ENCODE measurements at regions not wholly inside any gene's neighbourhood (a gene's known extent, or its start where the extent isn't known, plus 50 kb on each side); places are given as distances from the start of the nearest gene placed in this dataset.

DNA sequence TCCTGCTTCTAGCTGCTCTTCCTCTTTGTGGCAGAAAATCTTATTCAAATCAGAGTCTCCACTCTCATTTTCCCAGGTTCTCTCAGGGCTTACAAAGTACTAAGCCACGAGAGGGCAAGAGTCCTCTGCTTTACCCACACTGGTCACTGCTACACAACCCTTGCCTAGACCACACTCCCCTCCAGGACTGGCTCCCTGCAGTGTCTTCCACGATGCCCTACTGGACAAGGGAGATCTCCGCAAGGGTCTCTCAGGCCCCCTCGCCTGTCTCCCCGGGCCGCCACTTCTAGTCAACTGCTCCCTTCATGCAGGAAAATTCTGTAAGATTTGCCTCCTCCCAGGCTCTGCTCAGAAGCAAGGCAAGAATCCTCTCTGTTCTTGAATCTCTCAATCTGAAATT lies 319.6 kb downstream of the RRAGC start:
- DNase-seq (ENCODE audit: low spot score): no peak

DNA sequence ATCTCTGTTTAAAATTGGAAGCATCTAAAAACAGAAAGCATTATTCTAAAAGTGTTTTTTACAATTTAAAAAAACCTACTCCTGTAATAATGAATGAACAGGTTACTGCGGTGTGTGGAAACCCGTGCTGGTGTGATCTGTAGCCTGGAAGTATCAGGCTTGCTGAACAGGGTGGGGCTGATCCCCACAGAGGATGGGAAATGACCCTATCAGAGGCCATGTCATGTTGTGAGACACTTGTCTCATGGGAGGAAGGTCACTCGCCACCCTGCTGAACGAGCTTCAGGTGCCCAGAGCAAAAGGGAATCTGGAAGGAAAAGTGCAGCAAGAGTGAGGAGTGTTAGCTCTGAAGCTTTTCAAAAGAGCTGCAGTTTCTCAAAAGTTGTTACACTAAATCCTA lies 320.7 kb downstream of the RRAGC start:
- no peak for DNase-seq (ENCODE audit: low spot score)

DNA sequence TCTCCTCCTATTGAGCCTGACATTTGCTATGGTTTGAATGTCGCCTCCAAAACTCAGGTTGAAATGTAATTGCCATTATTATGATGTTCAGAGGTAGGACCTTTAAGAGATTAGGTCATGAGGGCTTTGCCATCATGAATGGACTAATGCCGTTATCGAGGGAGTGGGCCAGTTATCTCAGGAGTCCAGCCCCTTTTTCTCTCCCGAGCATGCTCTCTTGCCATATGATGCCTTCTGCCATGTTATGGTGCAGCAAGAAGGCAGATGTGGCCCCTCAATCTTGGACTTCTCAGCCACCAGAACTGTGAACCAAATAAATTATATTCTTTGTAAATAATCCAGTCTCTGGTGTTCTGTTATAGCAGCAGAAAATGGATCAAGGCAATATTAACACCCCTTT lies 323.5 kb downstream of the RRAGC start:
- no peak for DNase-seq (ENCODE audit: low spot score)

DNA sequence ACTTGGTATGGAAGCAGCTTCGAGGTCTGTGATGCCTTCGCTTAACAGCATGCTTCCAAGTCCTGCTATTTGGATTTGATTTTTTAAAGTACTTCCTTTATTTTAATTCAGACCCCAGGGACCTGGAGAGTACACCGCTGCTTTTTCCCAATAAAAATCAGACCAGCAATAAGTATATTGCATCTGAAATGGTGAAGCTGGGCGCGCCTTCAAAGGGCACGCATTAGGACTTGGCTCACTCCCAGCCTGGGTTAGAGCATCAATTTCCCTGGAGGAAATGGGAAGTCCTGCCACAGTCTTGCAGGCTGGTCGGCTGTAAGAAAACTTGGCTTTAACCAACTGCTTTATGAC lies 325.1 kb downstream of the RRAGC start:
- DNase-seq (ENCODE audit: low spot score): no peak

DNA sequence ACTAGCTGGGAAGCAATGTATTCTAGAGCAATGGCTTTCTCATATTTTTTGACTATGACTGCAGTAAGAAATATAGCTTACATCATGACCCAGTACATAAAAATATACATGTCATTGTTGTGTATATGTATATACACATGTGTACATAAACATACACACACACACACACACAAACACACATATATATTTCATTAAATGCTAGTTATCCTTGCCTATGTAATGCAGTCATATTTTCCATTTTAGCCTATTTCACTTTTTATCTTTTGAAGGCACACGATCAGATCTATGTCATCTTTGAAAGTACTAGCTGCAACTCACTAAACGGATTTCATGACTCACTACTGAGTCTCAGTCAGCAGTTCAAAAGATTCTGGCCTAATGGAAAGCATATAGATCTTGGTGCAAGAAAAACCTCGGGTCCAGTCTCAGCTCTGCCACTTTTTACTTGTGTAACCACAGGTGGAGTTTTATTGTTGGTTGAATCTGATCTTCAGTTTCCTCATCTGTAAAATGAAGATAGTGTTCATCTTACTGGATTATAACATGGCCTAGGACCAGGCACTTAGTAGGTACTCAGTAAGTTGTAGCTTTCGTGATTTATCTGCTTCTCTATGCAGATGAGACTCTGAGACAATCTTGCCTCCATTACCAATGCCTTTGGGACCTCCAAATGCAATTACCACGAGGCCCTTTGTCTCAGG lies 325.6 kb downstream of the RRAGC start:
- no peak for DNase-seq (ENCODE audit: low spot score)

DNA sequence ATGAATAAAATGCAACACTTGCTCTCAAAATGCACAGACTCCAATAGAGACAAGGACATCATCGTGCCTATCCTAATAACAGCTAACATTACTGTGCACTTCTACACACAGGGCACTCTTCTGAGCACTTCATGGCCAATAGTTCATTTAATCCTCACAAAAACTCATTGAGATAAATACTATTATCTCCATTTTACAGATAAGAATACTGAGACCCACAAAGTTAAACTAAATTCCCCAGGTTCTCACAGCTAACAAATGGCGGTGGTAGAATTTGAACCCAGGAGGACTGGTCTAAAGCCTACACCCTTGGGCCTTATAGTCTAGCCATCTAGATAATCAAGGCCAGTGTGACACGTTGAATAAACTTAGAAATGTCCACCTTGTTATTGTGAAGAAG lies 328.6 kb downstream of the RRAGC start:
- no peak for DNase-seq (ENCODE audit: low spot score)

DNA sequence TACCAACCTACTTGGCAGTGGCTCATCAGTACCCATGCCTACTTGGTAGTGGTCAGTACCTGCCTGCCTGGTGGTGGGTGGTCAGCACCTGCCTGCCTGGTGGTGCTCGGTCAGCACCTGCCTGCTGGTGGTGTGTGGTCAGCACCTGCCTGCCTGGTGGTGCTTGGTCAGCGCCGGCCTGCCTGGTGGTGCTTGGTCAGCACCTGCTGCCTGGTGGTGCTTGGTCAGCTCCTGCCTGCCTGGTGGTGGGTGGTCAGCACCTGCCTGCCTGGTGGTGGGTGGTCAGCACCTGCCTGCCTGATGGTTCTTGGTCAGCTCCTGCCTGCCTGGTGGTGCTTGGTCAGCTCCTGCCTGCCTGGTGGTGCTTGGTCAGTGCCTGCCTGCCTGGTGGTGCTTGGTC lies 329.6 kb downstream of the RRAGC start:
- DNase-seq (ENCODE audit: low spot score): no peak

DNA sequence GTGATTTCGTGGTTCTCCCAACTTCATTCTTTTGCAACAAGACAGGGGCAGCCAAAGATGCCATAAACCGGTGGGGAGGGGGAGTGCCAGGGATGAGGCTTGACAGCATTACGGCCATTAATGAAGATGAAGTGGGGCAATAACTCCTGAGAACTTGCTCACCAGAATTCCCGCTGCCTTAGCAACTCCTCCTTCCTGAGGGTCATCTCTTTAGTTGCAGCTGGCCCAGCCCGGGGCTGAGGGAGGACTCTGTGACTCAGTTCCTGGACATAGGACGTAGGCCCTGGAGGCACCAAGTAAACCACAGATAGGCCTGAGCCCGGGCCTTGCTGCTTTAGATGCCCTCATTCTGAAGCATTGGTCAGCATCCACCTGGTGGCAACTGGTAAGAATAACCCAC lies 330.2 kb downstream of the RRAGC start:
- no peak for DNase-seq (ENCODE audit: low spot score)

DNA sequence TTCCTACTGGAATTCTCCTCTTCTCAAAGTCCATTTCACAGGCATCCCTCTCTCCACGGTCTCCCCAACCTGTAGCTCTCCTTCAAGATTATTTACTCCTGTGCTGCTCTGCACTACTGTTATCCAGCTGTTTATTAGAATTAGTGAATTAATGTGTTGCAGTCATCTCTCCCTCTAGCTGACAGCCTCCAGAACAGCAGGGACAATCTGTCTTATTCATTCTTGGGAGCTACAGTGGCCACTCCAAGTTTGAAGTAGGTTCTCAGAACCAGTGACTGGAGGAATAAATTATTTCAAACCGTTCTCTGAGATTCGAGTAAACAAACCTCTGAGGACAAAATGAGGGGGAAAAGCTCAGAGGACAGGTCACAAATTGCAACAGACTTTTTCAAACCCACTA lies 330.9 kb downstream of the RRAGC start:
- DNase-seq (ENCODE audit: low spot score): no peak

DNA sequence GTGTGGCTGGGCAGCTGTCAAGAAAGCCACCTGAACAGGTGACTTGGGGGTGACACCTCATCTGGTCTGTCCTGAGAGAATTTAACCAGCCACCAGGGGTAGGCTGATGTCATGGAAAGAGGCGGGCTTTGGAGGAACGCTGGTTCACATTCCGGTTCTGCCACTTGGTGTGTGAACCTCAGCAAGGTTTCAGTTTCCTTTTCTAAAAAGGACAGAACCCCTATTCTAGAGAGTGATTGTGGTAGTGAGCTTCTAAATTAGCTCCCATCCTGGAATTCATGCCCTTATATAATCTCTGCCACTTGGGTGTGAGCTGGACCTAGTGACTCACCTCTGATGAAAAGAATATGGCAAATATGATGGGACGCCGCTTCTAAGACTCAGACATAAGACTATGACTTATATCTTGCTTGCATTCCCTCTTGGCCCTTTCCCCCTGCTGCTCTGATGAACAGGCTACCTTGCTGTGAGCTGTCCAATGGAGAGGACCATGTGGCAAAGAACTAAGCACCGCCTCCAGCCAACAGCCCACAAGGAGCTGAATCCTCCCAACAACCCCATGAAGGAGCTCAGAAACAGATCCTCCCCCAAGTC lies 332.1 kb downstream of the RRAGC start:
- DNase-seq (ENCODE audit: low spot score): no peak

DNA sequence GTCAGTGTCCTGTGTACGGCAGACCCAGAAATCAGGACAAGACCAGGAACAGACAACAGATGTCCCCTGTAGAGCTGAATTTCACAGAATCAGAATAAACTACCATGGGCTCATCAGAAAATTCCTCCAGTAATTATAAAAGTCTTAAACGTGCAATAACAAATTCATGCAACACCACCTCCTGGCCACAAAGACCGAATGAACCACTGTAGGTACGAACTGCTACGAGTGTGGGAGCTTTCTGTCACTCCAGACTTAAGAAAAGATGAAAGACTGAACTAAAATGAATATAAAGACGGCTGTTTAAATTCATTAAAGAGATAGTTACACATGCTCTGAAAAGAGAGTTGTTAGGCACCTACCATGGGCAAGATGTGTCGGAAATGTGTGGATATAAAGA lies 333.5 kb downstream of the RRAGC start:
- no peak for DNase-seq (ENCODE audit: low spot score)

DNA sequence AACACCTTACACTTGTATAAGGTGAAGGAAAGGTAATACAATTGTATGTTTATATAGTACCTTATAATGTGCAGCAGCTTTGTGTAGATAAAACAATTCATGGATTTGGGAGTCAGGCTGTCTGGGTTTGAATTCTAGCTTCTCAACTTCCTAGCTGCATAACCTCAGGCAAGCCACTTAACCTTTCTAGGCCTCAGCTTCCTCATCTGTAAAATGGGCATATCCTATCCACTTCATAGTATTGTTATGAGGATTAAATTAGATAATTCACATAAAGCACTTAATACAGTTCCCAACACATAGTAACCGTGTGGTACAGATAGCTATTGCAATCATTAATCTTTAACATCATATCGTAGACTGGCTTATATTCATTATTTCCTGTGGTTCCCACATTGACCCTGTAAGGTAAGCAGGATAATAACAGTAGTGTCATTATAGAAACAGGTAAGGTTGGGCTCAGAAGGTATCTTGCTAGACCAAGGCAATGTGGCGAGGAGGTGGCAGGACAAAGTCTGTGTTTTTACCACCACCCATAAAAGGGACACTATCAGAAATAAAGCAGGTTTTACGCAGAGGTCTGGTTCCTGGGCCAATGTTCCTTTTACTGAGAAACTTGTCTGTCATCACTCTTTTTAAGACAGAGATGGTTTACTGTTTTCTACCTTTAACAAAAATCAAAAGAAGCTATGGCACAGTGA lies 334.1 kb downstream of the RRAGC start:
- no peak for DNase-seq (ENCODE audit: low spot score)

DNA sequence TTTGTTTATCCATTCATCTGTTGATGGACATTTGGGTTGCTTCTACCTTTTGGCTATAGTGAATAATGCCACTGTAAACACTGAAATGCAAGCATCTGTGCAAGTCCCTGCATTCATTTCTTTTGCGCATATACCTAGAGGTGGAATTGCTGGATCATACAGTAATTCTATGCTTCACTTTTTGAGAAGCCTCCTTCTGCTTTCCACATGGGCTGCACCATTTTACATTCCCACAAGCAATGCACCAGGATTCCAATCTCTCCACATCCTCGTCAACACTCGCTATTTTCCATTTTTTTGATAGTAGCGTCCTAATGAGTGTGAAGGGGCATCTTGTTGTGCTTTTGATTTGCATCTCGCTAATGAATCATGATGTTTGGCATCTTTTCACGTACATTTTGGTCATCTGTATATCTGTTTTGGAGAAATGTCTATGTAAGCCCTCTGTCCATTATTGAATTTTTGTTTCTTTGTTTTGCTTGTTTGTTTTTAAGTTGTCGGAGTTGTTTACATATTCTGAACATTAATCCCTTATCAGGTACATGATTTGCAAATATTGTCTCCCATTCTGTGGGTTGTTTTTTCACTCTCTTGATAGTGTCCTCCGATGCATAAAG lies 335.4 kb downstream of the RRAGC start:
- no peak for DNase-seq (ENCODE audit: low spot score)

DNA sequence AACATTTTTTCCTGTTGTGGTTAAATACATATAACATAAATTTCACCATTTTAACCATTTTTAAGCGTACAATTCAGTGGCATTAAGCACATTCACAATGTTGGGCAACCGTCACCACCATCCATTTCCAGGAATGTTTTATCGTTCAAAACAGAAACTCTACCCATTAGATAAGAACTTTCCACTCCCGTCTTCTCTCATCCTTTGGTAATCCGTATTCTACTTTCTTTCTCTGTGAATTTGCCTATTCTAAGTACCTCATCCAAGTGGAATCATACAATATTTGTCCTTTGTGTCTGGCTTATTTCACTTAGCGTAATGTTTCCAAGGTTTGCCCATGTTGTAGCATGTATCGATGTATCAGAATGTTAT lies 336.0 kb downstream of the RRAGC start:
- no peak for DNase-seq (ENCODE audit: low spot score)

DNA sequence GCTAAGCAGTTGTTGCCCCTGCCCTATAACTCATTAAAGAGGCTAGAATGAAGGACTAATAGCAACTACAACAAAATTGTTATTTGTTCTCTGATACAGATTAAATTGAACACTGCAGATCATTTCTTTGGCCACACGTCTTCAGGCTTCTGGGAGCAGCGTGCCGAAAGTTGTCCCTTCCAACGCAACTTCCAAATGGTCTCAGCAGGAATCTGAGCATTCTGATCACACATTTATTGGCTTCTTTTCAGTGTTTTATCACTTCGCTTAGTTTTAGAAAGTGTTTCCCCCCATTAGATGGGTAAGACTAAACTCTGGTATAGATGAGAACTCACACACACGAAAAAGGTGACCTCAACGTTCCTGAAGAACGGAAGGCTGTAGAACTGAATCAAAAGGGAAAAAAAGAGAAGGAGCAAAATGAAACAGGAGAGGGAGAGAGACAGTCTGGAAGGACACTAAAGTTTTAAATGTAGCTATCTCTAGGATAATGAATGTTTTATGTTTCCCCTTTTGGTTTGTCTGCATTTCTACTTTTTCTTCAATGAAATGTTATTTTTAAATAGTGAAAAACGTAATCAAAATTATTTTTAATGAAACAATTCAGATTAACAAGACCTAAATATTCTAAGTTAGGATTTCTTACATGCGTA lies 336.5 kb downstream of the RRAGC start:
- DNase-seq (ENCODE audit: low spot score): no peak

DNA sequence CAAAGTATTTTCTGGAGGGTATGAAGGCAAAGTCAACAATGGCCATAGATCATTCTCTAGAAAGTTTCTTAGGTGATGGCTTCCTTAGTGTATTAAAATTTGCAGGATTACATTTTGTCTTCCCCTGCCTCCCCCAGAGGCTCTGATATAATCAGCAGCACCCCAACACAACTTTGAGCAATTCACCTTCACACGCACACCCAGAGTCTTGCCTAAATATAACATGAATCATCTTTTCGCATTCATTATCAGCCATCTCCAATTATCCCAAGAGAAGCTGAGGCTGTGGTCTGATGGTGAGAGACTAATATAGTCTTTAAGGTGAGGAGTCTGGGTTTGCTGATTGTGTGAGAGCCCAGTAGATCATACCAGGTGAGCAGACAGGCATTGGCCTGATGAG lies 343.0 kb downstream of the RRAGC start:
- DNase-seq (ENCODE audit: low spot score): no peak

DNA sequence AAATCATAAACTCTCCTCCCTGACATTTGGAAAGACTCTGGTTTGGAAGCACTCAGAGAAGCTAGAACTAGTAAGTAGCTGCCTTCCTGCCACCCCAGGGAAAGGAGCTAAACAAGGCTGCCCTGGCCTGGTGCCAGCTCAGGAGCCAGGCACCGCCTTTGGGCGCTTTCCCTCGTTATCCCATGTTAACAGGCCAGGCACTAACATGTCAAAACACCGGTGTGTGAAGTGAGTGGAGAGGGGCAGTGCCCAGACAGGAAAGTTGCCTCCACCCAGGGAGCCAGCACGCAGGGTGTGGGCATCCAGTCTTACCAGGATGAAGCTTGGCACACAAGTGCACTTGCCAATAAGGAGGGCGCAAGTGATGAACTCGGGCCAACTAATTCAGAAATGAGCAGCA lies 346.8 kb downstream of the RRAGC start:
- no peak for DNase-seq (ENCODE audit: low spot score)

DNA sequence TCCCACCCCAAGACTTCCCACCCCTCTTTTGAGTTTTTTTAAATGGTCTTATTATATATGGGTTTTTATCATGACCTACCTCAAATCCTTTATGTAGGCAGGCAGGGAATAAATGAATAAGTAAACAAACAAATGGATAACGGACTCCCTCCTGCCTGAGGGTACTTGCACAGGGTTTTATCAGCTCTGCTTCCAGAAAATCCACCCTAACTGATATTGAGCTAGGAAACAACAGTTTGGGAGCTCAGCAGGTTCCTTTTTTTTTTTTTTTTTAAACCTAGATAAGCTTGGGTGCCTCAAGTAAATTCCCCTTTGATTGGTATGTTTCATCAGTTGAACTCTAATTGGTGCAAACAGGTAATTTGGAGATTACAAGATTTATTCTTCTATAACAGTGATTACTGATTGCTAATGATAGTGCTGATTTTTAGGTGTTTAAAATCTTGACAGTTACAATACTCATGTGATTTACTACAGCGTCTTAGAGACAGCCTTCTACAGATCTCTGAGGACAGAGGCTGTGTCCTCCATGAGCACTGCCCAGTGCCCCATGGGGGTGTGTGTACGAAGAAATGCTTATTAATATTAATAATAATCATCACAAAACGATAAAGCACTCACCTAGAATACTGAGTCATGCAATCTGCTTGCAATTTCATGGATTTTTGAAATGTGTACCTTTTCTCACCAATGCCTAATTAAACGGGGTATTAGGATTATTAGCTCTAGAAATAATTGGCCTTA lies 347.4 kb downstream of the RRAGC start:
- DNase-seq (ENCODE audit: low spot score): no peak

DNA sequence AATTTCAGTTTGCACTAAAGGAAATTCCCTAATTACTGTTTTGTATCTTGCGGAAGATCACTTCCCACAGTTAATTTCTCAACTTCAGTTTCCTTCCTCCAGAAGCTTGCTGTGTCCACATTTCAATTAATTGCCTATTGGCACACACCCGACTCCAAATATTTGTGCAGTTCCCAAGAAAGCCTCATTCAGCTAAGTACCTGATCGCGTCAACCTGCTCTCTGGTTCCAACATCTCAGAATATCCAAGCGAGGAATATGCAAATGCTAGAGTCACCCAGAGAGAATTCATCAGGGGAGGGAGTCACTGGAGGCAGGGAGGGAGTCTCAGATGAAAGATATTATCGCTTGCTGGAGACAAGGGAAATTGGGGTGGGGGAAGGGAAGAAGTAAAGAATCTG lies 351.3 kb downstream of the RRAGC start:
- no peak for DNase-seq (ENCODE audit: low spot score)

DNA sequence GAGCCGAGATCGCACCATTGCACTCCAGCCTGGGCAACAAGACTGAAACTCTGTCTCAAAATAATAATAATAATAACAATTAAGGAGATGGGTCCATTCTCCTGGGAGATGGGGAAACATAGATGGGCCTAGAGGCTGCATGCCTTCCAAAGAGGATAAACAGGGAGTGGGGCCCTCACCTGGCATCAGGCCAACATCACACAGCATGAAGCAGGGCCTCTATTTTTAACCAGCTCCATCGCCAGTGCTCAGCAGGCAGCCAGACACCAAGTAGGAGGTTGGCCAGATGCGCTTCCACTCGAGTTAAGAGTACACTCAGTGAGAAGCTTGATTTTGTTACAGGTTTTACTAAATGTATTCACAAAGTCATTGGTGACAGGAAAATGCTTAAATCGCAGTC lies 352.0 kb downstream of the RRAGC start:
- DNase-seq (ENCODE audit: low spot score): no peak

DNA sequence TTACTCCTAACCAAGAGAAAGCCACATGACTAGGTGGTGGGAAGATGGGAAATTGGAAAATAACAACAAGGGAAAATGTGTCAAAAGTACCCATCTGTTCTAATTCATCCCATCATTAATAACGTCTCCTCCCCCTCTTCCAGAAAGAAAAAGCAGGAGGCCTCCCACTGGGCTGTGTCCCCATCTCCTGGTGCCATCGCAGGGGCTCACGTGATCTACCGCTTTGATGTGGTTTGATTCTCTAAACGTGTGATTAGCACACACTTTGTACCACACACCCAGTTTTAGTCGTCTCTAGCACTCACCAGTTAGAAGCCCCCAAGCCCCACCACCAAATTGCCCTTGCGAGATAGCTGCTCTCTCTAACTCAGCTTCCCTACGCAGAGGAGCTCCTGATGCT lies 353.6 kb downstream of the RRAGC start:
- DNase-seq (ENCODE audit: low spot score): no peak

DNA sequence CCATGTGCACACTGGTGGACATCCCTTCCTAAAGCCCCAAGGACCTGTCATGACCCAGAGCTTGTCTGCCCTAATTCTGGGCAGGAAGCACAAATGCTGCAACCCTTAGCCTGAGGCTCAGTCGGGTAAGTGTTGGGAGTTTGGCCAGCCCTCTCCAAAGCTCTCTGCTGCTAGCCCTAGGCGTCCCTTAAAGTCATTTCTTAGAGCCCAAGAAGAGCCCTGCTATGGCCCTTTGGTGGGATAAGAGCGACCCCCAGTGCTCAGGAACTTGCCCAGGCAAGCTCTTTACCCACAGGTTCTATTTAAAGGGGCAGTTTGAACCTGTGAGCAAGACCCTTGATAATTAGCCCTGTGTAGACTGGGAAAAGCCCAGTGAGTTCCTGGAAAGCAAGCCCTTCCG lies 356.8 kb downstream of the RRAGC start:
- DNase-seq (ENCODE audit: low spot score): peak; percentile 9

Measured in kidney capillary endothelial cell (primary cell).